ENCODE measurements at regions not wholly inside any gene's neighbourhood (a gene's known extent, or its start where the extent isn't known, plus 50 kb on each side); places are given as distances from the start of the nearest gene placed in this dataset.

- no peak for DNase-seq (ENCODE audit: low spot score)
Observed at GRCh38 chr10:46227936-46228562, 58.7 kb upstream of the ANTXRL start.

GRCh38 chr10:46228563-46229071 lies 58.2 kb upstream of the ANTXRL start:
- DNase-seq (ENCODE audit: low spot score): peak; percentile 58

GRCh38 chr10:46229144-46229563 lies 57.6 kb upstream of the ANTXRL start:
- peak; percentile 8 for DNase-seq (ENCODE audit: low spot score)

GRCh38 chr10:46230615-46231014 lies 56.2 kb upstream of the ANTXRL start:
- no peak for DNase-seq (ENCODE audit: low spot score)

- DNase-seq (ENCODE audit: low spot score): no peak
Observed at GRCh38 chr10:46231087-46231486, 55.7 kb upstream of the ANTXRL start.

- DNase-seq (ENCODE audit: low spot score): no peak
Observed at GRCh38 chr10:46232084-46232483, 54.7 kb upstream of the ANTXRL start.

GRCh38 chr10:46232666-46233065 lies 54.1 kb upstream of the ANTXRL start:
- DNase-seq (ENCODE audit: low spot score): no peak

- DNase-seq (ENCODE audit: low spot score): no peak
Observed at GRCh38 chr10:46233181-46233580, 53.6 kb upstream of the ANTXRL start.

GRCh38 chr10:46234026-46234425 lies 52.8 kb upstream of the ANTXRL start:
- no peak for DNase-seq (ENCODE audit: low spot score)

GRCh38 chr10:46234431-46235060 lies 52.3 kb upstream of the ANTXRL start:
- no peak for DNase-seq (ENCODE audit: low spot score)

- no peak for DNase-seq (ENCODE audit: low spot score)
Observed at GRCh38 chr10:46235705-46236545, 50.9 kb upstream of the ANTXRL start.

- DNase-seq (ENCODE audit: low spot score): no peak
Observed at GRCh38 chr10:46236546-46236887, 50.3 kb upstream of the ANTXRL start.

GRCh38 chr10:46236941-46237681 lies 49.7 kb upstream of the ANTXRL start:
- no peak for DNase-seq (ENCODE audit: low spot score)

All from LoVo (cell line).